ENCODE measurements at regions not wholly inside any gene's neighbourhood (a gene's known extent, or its start where the extent isn't known, plus 50 kb on each side); places are given as distances from the start of the nearest gene placed in this dataset.

DNA sequence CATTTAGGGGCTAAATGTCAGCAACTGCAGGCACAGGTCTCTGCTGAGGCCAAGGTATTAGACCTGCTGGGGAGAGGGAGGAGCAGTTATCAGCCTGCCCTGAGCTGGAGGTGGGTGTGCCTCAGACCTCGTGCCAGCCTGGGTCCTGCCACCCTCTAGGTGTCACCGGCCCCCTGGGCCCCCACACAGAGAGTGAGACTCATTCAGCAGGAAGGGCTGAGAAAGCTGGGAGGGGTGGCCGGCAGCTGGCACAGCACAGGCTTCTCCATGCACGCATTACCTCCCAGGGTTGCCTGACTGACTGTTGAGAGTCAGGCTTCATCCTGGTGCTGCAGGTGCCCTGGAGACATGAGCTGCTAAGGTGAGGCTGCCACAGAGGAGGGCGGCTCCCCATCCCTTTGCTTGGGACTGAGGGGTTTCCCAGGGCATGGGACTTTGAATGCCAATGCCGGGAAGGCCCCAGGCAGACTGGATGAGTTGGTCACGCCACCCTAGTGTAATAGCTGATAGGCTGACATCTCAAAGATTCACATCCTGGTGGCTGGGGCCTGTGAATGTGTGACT lies 75.3 kb upstream of the C14orf180 start:
- no peak for DNase-seq

DNA sequence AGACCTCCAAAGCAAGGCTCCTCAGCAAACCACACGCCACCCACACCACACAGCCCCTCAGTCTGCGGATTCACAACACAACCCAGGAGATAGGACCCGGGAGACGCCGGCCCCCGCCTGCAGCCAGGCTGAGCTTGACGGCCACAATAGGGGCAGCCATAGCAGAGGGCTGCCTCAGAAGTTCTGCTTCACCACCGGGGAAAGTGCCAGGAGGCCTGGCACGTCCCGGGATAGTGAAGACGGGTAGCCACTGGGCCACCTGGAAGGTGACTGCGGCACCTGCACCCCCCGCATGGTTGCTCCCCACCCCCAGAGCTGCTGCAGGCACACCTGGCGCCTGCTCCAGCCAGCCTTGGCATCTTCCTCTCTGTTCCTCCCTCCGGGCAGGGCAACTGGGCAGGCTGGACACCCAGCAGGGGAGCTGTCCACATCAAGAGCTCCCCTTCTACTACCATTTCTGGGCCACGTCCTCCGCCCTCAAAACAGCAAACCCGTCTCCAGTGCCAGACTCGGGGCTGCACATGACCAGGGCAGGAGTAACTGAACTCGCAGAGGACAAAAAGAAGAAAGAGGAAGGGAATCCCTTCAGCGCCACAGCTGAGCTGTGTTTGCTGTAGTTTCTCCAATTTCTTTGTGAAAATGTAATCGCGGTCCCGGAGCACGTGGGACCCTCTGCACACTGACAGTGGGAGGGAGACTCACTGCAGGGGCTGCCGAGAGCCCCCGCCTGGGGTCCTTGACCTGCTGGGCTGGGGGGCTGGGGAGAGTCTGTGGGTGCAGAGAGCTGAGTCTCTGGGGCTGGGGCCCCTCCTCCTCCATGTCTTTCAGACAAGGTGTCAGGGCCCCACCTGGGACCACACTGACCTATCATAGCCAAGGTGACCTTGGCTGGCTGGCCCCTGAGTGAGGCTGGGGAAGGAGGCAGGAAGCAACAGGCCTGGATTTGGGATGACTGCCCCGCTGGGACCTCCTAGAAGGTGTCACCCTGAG lies 74.2 kb upstream of the C14orf180 start:
- DNase-seq = no peak

DNA sequence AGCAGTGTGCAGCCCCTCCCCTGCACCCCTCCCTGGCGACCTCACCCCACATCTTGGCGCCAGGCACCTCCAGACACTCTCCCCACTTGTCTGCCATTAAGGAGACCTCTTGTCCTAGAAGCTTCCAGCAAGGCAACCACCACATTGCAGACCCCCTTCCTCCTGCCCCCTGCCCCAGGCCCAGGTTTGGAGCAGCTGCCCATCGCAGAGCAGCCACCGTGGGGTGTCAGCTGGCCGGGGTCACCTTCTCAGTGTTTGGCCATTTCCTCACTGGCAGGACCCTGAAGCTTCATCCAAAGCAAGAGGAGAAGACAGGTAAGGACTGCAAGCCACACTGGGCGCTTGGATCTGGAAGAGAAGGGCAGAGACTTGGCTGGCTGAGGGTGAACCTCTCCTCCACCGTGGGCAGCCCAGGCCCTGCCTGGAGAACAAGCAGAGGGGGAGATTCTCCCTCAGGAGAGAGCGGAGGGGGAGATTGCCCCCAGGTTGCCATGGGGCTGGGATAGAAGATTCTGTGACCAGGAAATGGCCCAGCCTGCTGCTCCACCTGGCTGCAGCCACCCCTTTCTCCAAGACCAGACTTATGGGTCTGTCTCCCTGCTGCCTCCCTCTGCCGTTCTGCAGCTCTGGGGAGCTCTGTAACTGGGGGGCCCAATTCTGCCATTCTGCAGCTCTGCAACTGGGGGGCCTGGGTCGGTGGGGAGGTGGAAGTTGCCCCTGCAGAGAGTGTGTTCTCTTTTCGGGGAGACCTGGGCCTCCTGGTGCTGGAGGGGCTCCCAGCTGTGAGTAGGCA lies 72.9 kb upstream of the C14orf180 start:
- DNase-seq = no peak

- DNase-seq = no peak
Observed at GRCh38 chr14:104507443-104507842, 72.1 kb upstream of the C14orf180 start.

DNA sequence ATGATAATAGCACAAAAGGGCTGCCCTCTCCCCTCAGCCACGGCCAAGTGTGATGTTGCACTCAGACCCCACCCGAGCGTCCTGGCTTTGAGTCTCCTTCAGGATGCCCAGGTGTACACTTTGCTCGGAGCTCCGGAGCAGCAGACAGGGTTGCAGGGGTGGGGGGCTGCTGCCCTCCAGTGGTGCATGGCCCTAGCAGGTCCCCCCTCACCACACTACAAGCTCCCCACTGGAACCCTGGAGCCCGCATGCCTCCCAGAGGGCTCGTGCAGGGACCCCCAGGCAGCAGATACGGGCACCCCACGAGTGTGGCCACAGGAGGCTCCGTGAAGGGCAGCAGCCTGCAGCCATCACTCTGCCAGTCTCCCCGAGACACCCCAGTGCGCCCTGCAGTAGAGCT lies 69.9 kb upstream of the C14orf180 start:
- DNase-seq = no peak

- DNase-seq = no peak
Observed at GRCh38 chr14:104510216-104510615, 69.3 kb upstream of the C14orf180 start.

GRCh38 chr14:104510794-104511611 lies 68.6 kb upstream of the C14orf180 start:
- DNase-seq = no peak

GRCh38 chr14:104512061-104512460 lies 67.5 kb upstream of the C14orf180 start:
- no peak for DNase-seq

DNA sequence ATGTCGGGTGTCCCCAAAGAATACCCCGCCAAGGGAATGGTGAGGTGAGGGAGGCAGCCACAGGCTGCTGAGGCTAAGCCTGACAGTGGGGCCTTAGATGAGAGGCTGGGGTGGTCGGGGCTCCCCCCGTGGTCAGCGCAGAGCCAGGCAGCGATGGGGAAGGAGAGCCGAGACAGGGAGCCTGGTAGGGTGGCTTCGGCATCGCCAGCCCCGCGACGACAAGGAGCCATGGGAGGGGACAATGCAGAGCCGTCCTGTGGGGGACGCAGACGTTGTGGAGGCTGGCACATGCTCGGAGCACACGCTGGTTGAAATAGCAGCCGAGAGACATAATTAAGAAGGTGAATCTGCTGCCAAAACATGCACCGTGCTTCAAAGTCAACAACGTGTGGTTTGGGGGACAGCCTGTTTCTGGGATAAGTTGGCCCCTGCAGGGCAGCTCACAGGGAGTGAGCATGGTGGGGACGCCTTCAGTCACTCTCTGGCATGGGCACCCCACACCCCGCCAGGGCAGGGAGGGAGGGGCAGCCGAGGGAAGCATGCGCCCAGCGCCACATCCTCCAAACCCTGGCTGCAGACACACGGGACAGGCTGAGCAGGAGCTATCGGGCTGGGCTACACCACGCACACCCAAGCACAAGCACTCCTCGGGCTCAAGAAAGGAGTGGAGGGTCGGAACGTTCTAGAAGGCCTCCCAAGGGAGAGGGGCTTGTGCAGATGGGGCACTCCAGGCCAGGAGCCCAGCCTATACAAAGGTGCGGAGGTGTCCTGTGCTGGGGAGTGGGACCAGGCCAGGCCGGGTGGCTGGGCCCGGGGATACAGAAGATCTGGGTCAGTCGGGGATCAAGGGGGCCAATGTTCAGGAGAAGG lies 66.6 kb upstream of the C14orf180 start:
- no peak for DNase-seq

- no peak for DNase-seq
Observed at GRCh38 chr14:104513641-104514046, 65.9 kb upstream of the C14orf180 start.

- DNase-seq = no peak
Observed at GRCh38 chr14:104514156-104514848, 65.3 kb upstream of the C14orf180 start.

GRCh38 chr14:104515059-104515810 lies 64.3 kb upstream of the C14orf180 start:
- DNase-seq = no peak

GRCh38 chr14:104515811-104516780 lies 63.5 kb upstream of the C14orf180 start:
- no peak for DNase-seq

GRCh38 chr14:104516906-104517305 lies 62.7 kb upstream of the C14orf180 start:
- no peak for DNase-seq

GRCh38 chr14:104517426-104517825 lies 62.1 kb upstream of the C14orf180 start:
- DNase-seq = no peak

DNA sequence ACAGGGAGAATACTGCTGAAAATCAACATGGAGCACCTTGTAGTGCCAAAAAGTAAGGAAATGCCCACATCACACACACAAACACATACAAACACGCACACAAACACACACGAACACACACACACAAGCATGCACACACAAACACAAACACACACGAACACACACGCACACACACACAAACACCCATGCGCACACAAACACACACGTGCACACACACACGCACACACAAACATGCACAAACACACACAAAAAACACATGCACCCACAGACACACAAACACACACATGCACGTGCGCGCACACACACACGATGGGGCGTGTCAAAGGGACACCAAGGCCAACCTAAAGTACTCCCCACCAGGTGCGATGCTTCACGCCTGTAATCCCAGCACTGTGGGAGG lies 61.7 kb upstream of the C14orf180 start:
- DNase-seq = no peak

DNA sequence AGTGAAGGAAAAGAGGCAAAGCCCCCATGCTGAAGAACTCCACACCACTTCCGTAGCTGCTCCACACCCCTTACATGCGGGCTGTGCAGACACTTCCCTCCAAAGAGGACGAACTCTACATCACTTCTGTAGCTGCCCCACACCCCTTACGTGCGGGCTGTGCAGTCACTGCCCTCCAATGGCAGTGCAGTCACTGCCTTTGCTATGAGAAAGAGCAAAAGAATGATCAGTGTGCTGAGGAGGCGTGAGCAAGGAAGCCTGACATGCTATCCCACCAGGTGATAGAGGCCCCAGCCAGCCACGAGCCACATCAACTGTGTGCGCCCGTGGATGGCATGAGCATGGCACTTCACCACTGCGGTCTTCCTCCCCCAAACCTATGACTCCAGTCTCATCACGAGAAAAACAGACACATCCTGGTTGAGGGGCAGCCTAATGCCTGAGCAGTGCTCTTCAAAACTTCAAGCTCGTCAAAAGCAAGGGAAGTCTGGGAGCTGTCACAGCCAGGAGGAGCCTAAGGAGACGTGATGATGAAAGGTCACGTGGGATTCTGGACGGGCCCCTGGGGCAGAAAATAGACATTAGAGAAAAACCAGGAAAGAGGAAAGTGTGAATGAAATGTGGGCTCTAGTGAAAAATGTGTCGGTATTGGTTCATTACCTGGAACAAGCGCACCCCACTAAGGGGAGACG lies 60.8 kb upstream of the C14orf180 start:
- no peak for DNase-seq

- no peak for DNase-seq
Observed at GRCh38 chr14:104519721-104520120, 59.8 kb upstream of the C14orf180 start.
